Activated CD4-positive, CD25-positive, alpha-beta regulatory T cell (primary cell): ENCODE measurements at regions not wholly inside any gene's neighbourhood (a gene's known extent, or its start where the extent isn't known, plus 50 kb on each side); places are given as distances from the start of the nearest gene placed in this dataset.
A peak's percentile ranks its signal among the peaks of the same experiment; 100 is the strongest.

ENCODE experiments used
- DNase-seq, 4 experiments: peaks; one replicate each; lab custom pipeline; 2025; lab: John Stamatoyannopoulos, UW

DNA sequence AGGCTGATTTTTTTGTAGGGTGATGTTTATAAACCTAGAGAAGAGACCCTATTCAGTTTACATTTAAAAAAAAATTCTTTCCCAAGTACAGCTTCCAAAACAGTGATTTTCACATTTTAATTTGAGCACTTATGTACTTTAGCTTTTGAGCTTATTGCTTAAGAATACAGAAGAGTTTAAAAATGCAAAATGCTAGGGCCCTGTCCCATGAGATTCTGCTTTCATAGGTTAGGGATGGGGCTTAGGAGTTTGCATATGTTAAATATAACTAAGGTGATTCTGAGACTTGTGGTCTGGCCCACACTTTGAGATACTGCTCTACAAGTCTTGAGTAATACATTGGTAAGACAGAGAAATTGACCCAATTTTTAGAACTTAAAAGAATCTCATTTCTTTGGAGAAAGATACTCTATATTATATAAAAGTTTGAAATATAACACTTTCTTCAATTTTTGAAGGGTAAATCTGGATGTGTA, 137.3 kb upstream of the CWC22 start:
- DNase-seq, result no peak

- DNase-seq, result no peak
Measured at GRCh38 chr2:180143633-180144337, 136.7 kb upstream of the CWC22 start.

DNA sequence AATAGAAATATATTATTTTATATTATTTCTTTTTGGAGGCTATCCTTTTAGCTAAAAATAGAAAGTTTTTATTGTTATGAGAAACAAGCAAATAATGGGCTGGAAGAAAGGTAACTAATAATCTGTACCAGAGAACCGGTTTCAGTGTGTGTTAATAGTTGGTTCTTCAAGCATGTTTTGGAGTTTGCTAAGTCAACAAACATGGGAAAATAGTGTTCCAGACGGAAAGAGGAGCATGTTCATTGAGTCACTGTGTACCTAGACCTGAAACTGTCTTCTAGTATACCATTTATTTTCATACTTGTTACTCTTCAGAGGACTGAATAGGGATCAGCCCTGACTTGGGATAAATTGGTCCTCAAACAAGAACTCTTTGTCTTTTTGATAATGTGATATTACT, 134.5 kb upstream of the CWC22 start:
- no peak for DNase-seq

DNA sequence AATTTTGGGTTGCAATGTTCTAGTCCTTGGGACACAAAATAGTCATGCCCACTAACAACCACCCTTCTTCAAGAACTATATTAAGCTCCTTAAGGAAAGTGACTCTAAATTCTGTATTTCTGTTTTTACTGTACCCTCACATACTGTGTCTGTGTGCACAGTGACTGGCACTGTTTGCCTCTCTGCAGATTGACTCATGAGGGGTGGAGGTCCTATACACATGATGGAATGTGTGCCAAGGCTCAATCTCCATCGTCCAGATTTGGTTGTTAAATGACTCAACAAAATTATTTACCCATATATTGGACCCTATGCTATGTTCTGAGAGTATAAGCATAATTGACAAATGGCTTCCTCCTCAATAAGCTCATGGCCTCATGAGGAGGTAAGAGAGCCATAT, 126.6 kb upstream of the CWC22 start:
- DNase-seq, result no peak

DNA sequence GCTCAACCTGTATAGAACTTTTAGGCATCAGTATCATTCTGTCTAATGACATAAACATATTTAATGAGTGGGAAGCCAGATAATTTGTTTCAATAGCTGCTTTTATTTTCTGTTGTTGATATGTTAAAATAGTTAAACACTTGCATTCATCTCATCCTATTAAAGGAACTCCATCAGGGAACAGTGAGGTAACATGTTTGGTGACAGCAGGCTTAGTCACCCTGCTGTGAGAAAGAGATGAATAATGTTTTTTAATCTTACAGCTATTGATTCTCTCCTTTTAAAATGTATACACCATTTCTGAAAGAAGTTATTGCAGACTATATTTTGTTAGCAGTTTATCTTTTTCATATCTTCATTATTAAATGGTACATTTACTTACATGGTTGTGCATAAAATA, 123.3 kb upstream of the CWC22 start:
- DNase-seq, result no peak

DNA sequence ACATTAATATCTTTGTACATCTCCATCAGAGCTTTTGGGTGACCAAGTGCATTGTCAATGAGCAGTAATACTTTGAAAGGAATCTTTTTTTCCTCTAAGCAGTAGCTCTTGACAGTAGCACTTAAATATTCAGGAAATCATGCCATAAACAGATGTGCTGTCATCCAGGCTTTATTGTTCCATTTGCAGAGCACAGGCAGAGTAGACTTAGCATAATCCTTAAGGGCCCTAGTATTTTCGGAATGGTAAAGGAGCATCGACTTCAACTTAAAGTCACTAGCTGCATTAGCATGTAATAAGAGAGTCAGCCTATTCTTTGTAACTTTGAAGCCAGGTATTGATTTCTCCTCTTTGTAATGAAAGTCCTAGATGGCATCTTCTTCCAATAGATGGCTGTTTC, 121.8 kb upstream of the CWC22 start:
- DNase-seq, result no peak

DNA sequence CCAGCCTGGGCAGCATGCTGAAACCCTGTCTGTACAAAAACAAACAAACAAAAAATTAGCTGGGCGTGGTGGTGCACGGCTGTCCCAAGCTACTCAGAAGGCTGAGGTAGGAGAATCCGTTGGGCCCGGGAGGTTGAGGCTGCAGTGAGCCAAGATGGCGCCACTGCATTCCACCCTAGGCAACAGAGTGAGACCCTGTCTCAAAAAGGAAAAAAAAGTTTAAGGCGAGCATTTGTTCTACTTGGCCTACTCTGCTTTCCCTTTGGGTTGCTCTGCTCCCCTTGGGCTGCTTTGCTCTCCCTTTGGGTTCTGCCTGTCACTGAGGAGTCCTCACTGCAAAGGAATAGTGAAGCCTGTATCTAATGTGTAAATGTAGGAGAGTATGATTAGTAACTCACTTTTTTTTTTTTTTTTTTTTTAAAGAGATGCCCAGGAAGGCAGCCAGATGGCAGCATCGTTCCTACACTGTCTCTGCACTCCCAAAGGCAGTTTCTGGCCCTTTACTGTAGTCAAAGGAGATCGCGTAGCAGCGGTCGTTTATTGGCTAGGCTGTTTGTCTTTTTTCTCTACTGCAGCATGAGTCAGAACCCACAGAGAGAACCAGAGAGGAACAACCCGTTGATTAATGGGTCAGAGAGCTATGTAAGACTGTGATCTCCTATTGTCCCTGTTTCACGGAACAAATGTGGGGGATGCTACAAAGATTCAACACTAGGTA, 118.3 kb upstream of the CWC22 start:
- peak in 1 of 4 experiments; percentile 4 for DNase-seq

DNA sequence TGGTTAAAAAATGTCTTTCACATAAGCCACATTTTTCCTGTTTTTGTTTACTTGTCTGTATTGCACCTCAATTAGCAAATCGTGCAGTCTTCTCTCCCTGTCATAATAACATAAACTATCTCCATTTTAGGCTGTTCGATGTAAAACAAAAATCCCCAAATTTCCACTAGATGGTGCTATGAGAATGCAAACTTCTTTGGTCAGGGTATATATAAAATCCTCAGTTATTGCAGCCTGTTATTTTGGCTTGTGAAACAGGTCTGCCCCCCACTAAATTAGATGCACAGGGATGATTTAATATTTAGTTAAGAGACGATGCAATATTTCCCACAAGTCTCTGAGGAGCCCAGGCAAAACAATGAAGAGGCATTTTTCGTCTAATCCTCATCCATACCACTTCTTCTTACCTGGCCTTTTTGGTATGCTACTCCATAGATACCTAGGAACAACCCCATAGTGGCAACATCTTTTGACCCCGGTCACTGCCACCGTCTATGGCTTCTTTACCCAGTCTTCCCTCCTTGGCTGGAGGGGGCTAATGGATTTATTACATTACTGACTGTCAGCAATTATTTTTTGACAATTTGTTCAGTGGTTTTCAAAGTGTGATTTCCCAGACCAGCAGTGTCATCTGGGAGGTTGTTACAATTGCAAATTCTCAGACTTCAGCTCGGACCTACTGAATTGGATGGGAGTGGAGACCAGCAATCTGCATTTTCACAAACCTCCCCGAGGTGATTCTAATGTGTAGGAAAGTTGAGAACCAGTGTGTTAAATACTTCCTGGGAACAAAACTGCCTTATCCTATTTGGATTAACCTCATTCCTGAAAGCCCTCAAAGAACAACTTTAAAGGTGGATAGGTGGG, 117.4 kb upstream of the CWC22 start:
- no peak for DNase-seq

- no peak for DNase-seq
Measured at GRCh38 chr2:180122874-180123273, 115.8 kb upstream of the CWC22 start.

DNA sequence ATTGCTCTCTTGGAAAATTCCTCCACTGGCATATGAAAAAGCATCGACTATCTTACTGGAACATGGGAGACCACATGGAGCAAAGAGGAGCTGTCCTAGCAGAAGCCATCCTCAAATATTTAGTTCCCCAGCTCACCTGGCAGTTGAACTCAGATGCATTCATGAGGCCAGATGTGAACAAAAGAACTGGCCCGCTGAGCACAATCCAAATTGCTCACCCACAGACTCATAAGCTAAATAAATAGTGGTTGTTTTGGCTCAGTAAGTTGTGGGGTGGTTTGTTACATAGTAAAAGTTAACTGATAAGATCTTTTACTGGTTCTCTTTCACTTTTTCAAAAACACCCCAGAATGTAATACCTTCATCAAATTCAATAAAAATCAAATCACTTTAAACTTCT, 108.6 kb upstream of the CWC22 start:
- no peak for DNase-seq

DNA sequence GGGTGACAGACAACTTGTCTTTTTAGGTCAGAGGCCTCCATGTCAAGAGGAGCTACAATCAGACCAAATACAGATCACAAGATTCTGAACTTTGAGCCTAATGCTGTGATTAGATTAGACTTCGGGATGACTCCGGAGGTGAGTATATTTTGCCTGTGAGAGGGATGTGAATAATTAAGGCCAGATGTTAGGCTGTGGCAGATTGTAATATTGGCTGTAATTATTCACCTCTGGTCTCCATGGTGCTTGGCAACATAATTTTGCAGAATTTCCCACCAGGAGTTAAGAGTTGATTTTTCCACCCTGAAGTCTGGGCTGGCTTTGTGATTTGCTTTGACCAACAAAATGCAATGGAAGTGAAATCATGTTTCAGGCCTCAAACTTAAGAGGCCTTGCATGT, 108.2 kb upstream of the CWC22 start:
- DNase-seq, result no peak

DNA sequence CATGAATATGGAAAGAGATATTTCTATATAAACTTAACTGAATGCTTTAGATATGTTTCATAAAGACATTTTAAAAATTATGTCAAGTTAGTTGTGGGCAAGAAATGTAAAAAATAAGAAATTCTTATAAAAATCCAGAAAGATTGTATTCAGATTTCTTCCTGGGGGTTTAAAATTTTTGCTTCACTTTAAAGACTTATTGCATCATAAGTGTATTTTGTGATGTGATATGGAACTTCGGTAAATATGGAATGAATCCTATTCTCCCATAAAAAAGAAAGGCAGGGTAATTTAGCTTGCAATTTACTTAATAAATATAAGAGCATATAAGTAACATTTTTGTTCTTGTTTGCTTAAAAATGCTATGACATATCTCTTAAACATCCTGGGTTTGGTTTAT, 104.8 kb upstream of the CWC22 start:
- no peak for DNase-seq

GRCh38 chr2:180110469-180110868, 103.4 kb upstream of the CWC22 start:
- no peak for DNase-seq

DNA sequence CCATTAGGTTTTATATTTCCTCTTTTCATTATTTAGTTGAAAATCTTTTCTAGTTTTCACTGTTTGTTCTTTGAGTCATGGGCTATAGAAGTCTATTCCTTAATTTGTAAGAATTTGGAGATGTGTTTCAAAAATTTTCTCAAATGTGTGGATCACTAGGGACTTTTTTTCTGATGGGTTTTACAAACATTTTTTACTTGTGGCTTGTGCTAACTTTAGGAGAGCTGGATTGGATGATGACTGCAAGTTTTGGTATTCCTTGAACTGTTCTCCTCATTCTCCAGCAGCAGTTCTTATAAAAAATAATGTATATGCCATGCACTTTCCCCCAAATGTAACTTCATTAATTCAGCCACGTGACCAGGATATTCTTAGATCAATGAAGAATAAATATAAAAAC, 94.7 kb upstream of the CWC22 start:
- DNase-seq, result no peak

DNA sequence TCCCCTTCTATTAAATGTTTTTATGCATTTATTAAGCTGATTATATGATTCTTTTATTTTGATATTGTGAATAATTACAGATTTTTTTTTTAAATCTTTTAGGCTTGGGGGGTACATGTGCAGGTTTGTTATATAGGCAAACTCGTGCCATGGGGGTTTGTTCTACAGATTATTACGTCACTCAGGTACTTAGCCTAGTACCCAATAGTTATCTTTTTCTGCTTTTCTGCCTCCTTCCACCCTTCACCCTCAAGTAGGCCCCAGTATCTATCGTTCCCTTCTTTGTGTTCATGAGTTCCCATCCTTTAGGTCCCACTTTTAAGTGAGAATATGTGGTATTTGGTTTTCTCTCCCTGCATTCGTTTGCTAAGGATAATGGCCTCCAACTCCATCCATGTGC, 92.2 kb upstream of the CWC22 start:
- no peak for DNase-seq

GRCh38 chr2:180085144-180085543, 78.0 kb upstream of the CWC22 start:
- DNase-seq, result no peak

- DNase-seq, result no peak
Measured at GRCh38 chr2:180077295-180077906, 70.3 kb upstream of the CWC22 start.

GRCh38 chr2:180075870-180076269, 68.8 kb upstream of the CWC22 start:
- DNase-seq, result no peak

DNA sequence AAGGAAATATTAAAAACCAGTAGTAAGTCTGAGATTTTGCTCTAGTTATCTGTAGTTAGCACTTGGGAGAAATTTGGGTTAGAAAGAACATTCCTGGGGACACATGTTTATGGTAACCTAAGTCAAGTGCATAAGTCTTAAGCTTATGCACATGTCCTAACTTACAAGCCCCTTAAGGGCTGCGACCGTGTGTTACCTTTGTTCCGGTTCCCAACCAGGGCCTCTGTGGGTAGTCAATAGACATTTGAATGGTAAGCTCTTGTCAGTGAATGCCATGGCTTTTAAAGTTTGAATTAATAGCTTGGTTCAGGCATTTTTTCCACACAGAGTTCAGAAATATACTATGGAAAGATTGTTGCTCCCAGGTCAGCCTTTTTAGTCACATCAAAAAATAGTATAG, 64.7 kb upstream of the CWC22 start:
- no peak for DNase-seq

- DNase-seq, result no peak
Measured at GRCh38 chr2:180063494-180064092, 56.5 kb upstream of the CWC22 start.

DNA sequence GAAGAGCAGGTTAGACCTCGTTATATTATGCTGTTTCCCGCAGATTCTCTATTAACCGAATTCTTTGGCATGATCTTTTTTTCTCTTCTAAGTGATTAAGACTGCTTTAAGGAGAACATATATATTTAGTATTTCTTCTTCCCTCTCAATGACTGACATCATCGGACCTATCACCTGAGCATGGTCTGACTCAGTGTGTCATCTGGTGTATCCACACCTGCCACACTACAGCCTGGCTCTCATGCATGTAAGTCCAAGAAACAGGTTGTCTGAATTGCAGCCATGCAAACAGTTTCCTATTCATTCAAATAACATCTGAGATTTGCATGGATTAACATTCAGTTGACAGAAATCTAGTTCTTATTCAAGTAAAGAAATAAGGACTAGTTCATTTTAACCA, 55.1 kb upstream of the CWC22 start:
- no peak for DNase-seq

GRCh38 chr2:180061546-180061945, 54.4 kb upstream of the CWC22 start:
- no peak for DNase-seq
